ENCODE measurements at regions not wholly inside any gene's neighbourhood (a gene's known extent, or its start where the extent isn't known, plus 50 kb on each side); places are given as distances from the start of the nearest gene placed in this dataset.

DNA sequence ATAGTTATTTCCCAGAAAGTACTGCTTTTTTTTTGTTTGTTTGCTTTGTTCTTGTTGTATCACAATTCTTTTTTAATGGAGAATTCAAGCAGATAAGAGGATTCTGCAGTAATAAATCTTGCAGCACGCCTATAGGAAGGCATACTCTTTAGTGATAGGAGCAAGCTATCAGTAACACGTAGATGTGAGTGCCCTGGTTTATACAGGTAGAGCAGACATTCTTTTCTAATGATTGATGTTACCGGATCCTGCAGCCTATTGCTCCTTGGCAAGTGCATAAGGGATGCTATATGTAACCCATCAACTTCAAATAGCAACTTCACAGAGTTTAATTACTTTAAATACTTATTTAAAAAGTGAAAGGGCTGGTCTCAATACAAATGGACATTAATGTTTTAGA is 834.2 kb upstream of the GCFC2 start (continued):
- TF ChIP-seq, protein P1, sequence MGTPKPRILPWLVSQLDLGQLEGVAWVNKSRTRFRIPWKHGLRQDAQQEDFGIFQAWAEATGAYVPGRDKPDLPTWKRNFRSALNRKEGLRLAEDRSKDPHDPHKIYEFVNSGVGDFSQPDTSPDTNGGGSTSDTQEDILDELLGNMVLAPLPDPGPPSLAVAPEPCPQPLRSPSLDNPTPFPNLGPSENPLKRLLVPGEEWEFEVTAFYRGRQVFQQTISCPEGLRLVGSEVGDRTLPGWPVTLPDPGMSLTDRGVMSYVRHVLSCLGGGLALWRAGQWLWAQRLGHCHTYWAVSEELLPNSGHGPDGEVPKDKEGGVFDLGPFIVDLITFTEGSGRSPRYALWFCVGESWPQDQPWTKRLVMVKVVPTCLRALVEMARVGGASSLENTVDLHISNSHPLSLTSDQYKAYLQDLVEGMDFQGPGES (IDR thresholded peaks at IDR 0.05; ENCODE audit: low read depth, low read length): no peak
- TF ChIP-seq TCF12 (IDR thresholded peaks at IDR 0.05) (no peak), FOXJ3 (CRISPR knock-in tag; IDR thresholded peaks at IDR 0.05) (no peak), EP300 (IDR thresholded peaks at IDR 0.05; ENCODE audit: borderline replicate concordance in 1 of 2, low read depth in 1 of 2, low read length in 1 of 2) (no peak), TAF1 (IDR thresholded peaks at IDR 0.05; ENCODE audit: borderline replicate concordance, low read depth, low read length) (no peak), SMC3 (IDR thresholded peaks at IDR 0.05; ENCODE audit: low read depth, low read length) (no peak), FOXM1 (IDR thresholded peaks at IDR 0.05; ENCODE audit: low read depth) (no peak)

DNA sequence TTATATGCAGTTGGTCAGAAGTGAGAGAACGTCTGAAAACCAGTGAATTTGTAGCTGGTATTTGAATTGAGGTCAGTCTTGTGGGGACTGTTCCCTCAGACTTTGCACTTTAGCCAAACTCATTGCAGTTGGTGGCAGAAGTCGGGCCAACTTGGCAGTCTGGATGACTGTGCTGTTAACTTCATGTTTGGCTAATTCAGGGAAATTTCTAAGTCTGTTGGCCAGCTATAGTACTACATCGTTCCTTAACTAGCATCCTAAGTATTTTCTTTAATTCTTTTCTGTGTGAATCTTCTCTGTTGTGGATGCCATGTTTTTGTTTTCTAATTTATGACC is 806.8 kb upstream of the GCFC2 start:
- WGBS (ENCODE audit: low lambda C conversion rate): 27% methylated on average over 3 of the region's 3 CpGs
- H3K9ac ChIP-seq: no peak overlapping the region
- H3K27ac ChIP-seq (ENCODE audit: low read depth in 2 of 2, low read length in 1 of 2): no peak overlapping the region
- H3F3A ChIP-seq (replicated peaks; ENCODE audit: insufficient read depth): no peaks in the 10 kb centered on the region
- H3K9me2 ChIP-seq: no peaks in the 10 kb centered on the region
- no peaks in the 10 kb centered on the region for H3K36me3 ChIP-seq (replicated peaks in 1 of 2; ENCODE audit: control insufficient read depth in 1 of 2, insufficient read depth in 2 of 2, low read length in 1 of 2)
- H3K4me2 ChIP-seq: no peak overlapping the region
- TF ChIP-seq SIN3A (IDR thresholded peaks at IDR 0.05; ENCODE audit: borderline replicate concordance, low read depth, low read length): no peak
- TF ChIP-seq RCOR1 (IDR thresholded peaks at IDR 0.05; ENCODE audit: low read length): no peak
- TF ChIP-seq CHD2 (IDR thresholded peaks at IDR 0.05; ENCODE audit: low read length, partially characterized antibody): no peak
- ChIA-PET CTCF (no interaction called here), POLR2A (no interaction called here)
- H3K4me1 ChIP-seq (ENCODE audit: control insufficient read depth in 1 of 2, insufficient read depth in 2 of 2, low read depth in 1 of 2, low read length in 1 of 2): no peaks in the 10 kb centered on the region; a peak in 1 of 4 replicates
- H3K27me3 ChIP-seq (ENCODE audit: insufficient read depth): no peaks in the 10 kb centered on the region
- no peaks in the 10 kb centered on the region for H3K9me3 ChIP-seq
- H2AFZ ChIP-seq (ENCODE audit: low read depth): no peak overlapping the region
- no peak for DNase-seq
- H3K79me2 ChIP-seq (ENCODE audit: insufficient read depth): no peaks in the 10 kb centered on the region
- no peaks in the 10 kb centered on the region for H4K20me1 ChIP-seq (ENCODE audit: insufficient read depth)
- no peak overlapping the region for H3K4me3 ChIP-seq (ENCODE audit: low read depth in 2 of 2, low read length in 1 of 2)

DNA sequence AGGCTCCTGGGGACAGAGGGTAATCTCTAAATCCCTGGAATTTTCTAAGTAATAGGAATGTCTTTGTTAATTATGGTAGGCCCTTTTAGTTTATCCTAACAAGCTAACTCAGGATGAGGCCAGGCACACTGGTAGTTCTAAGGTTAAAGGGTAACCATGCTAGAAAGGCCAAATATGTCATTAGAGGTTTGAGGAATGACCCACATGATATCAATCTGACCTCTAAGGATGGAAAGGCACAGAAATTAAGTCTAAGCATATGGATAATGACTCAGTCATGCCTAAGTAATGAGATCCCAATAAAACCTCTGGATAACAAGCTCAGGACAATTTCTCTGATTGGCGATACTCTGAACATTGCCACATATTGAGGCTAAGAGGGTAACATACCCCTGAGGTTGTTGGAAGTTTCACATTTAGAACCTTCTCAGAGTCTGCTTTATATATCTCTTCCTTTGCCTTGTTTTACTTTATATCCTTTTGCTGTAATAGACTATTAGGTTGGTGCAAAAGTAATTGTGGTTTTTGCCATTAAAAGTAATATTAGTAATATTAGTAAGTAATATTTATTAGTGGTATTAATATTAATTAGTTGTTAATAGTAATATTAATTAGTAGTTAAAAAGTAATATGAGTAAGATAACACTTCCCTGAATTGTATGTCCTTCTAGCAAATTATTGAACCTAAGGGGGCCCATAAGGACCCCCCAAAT is 806.3 kb upstream of the GCFC2 start:
- Histone ChIP-seq H3K9me2 (no peaks in the 10 kb centered on the region), H2AFZ (ENCODE audit: low read depth) (no peak overlapping the region), H3K36me3 (replicated peaks in 1 of 2; ENCODE audit: control insufficient read depth in 1 of 2, insufficient read depth in 2 of 2, low read length in 1 of 2) (no peaks in the 10 kb centered on the region), H3K4me1 (ENCODE audit: control insufficient read depth in 1 of 2, insufficient read depth in 2 of 2, low read depth in 1 of 2, low read length in 1 of 2) (no peaks in the 10 kb centered on the region; a peak in 1 of 4 replicates), H4K20me1 (ENCODE audit: insufficient read depth) (no peaks in the 10 kb centered on the region), H3K4me2 (no peak overlapping the region), H3K9me3 (no peaks in the 10 kb centered on the region), H3K4me3 (ENCODE audit: low read depth in 2 of 2, low read length in 1 of 2) (no peak overlapping the region), H3K27ac (ENCODE audit: low read depth in 2 of 2, low read length in 1 of 2) (no peak overlapping the region), H3K9ac (no peak overlapping the region), H3K79me2 (ENCODE audit: insufficient read depth) (no peaks in the 10 kb centered on the region), H3F3A (replicated peaks; ENCODE audit: insufficient read depth) (no peaks in the 10 kb centered on the region), H3K27me3 (ENCODE audit: insufficient read depth) (no peaks in the 10 kb centered on the region)
- WGBS (ENCODE audit: low lambda C conversion rate): 80% methylated on average over 1 of the region's 1 CpG
- POLR2A ChIA-PET: no interaction called here
- no peak for DNase-seq
- CTCF ChIA-PET: no interaction called here
- TF ChIP-seq FOXJ3 (CRISPR knock-in tag; IDR thresholded peaks at IDR 0.05) (no peak), FOXM1 (IDR thresholded peaks at IDR 0.05; ENCODE audit: low read depth) (no peak), TEAD4 (IDR thresholded peaks at IDR 0.05; ENCODE audit: borderline replicate concordance, insufficient read depth) (no peak), EP300 (IDR thresholded peaks at IDR 0.05; ENCODE audit: borderline replicate concordance in 1 of 2, low read depth in 1 of 2, low read length in 1 of 2) (no peak), POLR2AphosphoS5 (IDR thresholded peaks at IDR 0.05; ENCODE audit: low read depth, low read length) (no peak), EZH2phosphoT487 (IDR thresholded peaks at IDR 0.05; ENCODE audit: borderline replicate concordance, low read depth) (no peak), RFX5 (IDR thresholded peaks at IDR 0.05; ENCODE audit: low read length) (no peak), SIN3A (IDR thresholded peaks at IDR 0.05; ENCODE audit: borderline replicate concordance, low read depth, low read length) (no peak), RXRA (IDR thresholded peaks at IDR 0.05; ENCODE audit: borderline replicate concordance, low read depth) (no peak), GABPA (IDR thresholded peaks at IDR 0.05; ENCODE audit: low read depth) (no peak)
- TF ChIP-seq, protein P2, sequence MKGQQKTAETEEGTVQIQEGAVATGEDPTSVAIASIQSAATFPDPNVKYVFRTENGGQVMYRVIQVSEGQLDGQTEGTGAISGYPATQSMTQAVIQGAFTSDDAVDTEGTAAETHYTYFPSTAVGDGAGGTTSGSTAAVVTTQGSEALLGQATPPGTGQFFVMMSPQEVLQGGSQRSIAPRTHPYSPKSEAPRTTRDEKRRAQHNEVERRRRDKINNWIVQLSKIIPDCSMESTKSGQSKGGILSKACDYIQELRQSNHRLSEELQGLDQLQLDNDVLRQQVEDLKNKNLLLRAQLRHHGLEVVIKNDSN (IDR thresholded peaks at IDR 0.05; ENCODE audit: borderline replicate concordance, low read depth): no peak
- TF ChIP-seq, protein P3, sequence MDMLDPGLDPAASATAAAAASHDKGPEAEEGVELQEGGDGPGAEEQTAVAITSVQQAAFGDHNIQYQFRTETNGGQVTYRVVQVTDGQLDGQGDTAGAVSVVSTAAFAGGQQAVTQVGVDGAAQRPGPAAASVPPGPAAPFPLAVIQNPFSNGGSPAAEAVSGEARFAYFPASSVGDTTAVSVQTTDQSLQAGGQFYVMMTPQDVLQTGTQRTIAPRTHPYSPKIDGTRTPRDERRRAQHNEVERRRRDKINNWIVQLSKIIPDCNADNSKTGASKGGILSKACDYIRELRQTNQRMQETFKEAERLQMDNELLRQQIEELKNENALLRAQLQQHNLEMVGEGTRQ (IDR thresholded peaks at IDR 0.05; ENCODE audit: borderline replicate concordance, low read depth, low read length): no peak
- TF ChIP-seq, protein P4, sequence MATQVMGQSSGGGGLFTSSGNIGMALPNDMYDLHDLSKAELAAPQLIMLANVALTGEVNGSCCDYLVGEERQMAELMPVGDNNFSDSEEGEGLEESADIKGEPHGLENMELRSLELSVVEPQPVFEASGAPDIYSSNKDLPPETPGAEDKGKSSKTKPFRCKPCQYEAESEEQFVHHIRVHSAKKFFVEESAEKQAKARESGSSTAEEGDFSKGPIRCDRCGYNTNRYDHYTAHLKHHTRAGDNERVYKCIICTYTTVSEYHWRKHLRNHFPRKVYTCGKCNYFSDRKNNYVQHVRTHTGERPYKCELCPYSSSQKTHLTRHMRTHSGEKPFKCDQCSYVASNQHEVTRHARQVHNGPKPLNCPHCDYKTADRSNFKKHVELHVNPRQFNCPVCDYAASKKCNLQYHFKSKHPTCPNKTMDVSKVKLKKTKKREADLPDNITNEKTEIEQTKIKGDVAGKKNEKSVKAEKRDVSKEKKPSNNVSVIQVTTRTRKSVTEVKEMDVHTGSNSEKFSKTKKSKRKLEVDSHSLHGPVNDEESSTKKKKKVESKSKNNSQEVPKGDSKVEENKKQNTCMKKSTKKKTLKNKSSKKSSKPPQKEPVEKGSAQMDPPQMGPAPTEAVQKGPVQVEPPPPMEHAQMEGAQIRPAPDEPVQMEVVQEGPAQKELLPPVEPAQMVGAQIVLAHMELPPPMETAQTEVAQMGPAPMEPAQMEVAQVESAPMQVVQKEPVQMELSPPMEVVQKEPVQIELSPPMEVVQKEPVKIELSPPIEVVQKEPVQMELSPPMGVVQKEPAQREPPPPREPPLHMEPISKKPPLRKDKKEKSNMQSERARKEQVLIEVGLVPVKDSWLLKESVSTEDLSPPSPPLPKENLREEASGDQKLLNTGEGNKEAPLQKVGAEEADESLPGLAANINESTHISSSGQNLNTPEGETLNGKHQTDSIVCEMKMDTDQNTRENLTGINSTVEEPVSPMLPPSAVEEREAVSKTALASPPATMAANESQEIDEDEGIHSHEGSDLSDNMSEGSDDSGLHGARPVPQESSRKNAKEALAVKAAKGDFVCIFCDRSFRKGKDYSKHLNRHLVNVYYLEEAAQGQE (IDR thresholded peaks at IDR 0.05; ENCODE audit: low read depth, low read length): no peak
